OCI-LY3 (cell line): ENCODE measurements at regions not wholly inside any gene's neighbourhood (a gene's known extent, or its start where the extent isn't known, plus 50 kb on each side); places are given as distances from the start of the nearest gene placed in this dataset.

Experiments used
- H2AFZ ChIP-seq: fragments of 200-600, 300-600 bp; shearing (Covaris generic); 2 replicates; pipeline ENCODE4 v1.6.0; 2014; ENCODE audit warnings: antibody characterized with exemption, low read depth, low read length
- H3K27ac ChIP-seq: fragments of 200-600, 300-600 bp; sonication (generic); 2 replicates; pipeline ENCODE4 v1.5.1; 2014; ENCODE audit warnings: mild to moderate bottlenecking, low read length, moderate library complexity, mixed read lengths
- H3K27me3 ChIP-seq: fragments of 200-600, 300-600 bp; sonication (generic); 2 replicates; pipeline ENCODE4 v1.6.1; 2014; ENCODE audit warnings: low read depth, low read length, mixed read lengths
- H3K36me3 ChIP-seq: fragments of 200-600, 300-600 bp; sonication (generic); replicated peaks from 2 replicates; pipeline ENCODE3; 2014; ENCODE audit warnings: low read depth, low read length, mixed read lengths
- H3K4me1 ChIP-seq: fragments of 300-600, 200-600 bp; sonication (generic); 2 replicates; pipeline ENCODE4 v1.6.1; 2014; ENCODE audit warnings: low read length, mixed read lengths
- H3K4me2 ChIP-seq: fragments of 200-600, 300-600 bp; sonication (generic); 2 replicates; pipeline ENCODE4 v1.6.1; 2014; ENCODE audit warnings: low read length, mixed read lengths
- H3K4me3 ChIP-seq: fragments of 300-600, 200-600 bp; sonication (generic); 2 replicates; pipeline ENCODE4 v1.5.1; 2014; ENCODE audit warnings: antibody characterized with exemption, mild to moderate bottlenecking, low read length, moderate library complexity
- H3K79me2 ChIP-seq: fragments of 300-600, 200-600 bp; shearing (Covaris generic); 2 replicates; pipeline ENCODE4 v1.6.1; 2014; ENCODE audit warnings: mild to moderate bottlenecking, low read length, mixed read lengths
- H3K9ac ChIP-seq: fragments of 300-600, 200-600 bp; shearing (Covaris generic); 2 replicates; pipeline ENCODE4 v1.6.0; 2014; ENCODE audit warnings: mild to moderate bottlenecking, low read length, moderate library complexity
- H3K9me3 ChIP-seq: fragments of 200-600, 300-600 bp; shearing (Covaris generic); 2 replicates; pipeline ENCODE4 v1.6.1; 2014; ENCODE audit warnings: low read length, mixed read lengths; ENCODE audit not compliant: insufficient read depth
- H4K20me1 ChIP-seq: fragments of 200-600, 300-600 bp; sonication (generic); 2 replicates; pipeline ENCODE4 v1.6.1; 2016; ENCODE audit warnings: low read length, mixed read lengths; ENCODE audit not compliant: insufficient read depth
- CTCF ChIP-seq: fragments of 200-600, 300-600 bp; sonication (generic); IDR thresholded peaks from 2 replicates; pipeline ENCODE4 v1.5.1; 2014; ENCODE audit warnings: antibody characterized with exemption, low read length, low read depth
- EZH2phosphoT487 ChIP-seq: fragments of 200-600 bp; shearing (Covaris generic); IDR thresholded peaks from 2 replicates; pipeline ENCODE4 v1.6.1; 2018; ENCODE audit warnings: antibody characterized with exemption, mixed run types, low read depth

- no peaks in the 10 kb centered on the region for H3K36me3 ChIP-seq
- no peak overlapping the region for H2AFZ ChIP-seq
- no peak overlapping the region for H3K9ac ChIP-seq
- H3K4me1 ChIP-seq, result no peaks in the 10 kb centered on the region
- no peak overlapping the region for H3K27ac ChIP-seq
- no peak for TF ChIP-seq EZH2phosphoT487
- TF ChIP-seq CTCF, result no peak
- H4K20me1 ChIP-seq, result no peaks in the 10 kb centered on the region
- no peaks in the 10 kb centered on the region for H3K79me2 ChIP-seq
- H3K27me3 ChIP-seq, result no peaks in the 10 kb centered on the region
- no peak overlapping the region for H3K4me3 ChIP-seq
- H3K9me3 ChIP-seq, result no peaks in the 10 kb centered on the region
- H3K4me2 ChIP-seq, result no peak overlapping the region
Measured at GRCh38 chr2:235274023-235274422, 219.8 kb upstream of the AGAP1 start.

- Histone ChIP-seq H3K9ac (no peak overlapping the region), H4K20me1 (no peaks in the 10 kb centered on the region), H3K4me1 (no peaks in the 10 kb centered on the region), H3K27me3 (no peaks in the 10 kb centered on the region), H3K79me2 (no peaks in the 10 kb centered on the region), H2AFZ (no peak overlapping the region), H3K36me3 (no peaks in the 10 kb centered on the region), H3K4me2 (no peak overlapping the region), H3K4me3 (no peak overlapping the region), H3K27ac (no peak overlapping the region), H3K9me3 (no peaks in the 10 kb centered on the region)
- no peak for TF ChIP-seq CTCF
- no peak for TF ChIP-seq EZH2phosphoT487
Measured at GRCh38 chr2:235277485-235277884, 216.4 kb upstream of the AGAP1 start.

- Histone ChIP-seq H3K4me3 (no peak overlapping the region), H3K9me3 (no peaks in the 10 kb centered on the region), H3K4me1 (no peaks in the 10 kb centered on the region), H2AFZ (no peak overlapping the region), H3K36me3 (no peaks in the 10 kb centered on the region), H3K4me2 (no peak overlapping the region), H3K79me2 (no peaks in the 10 kb centered on the region), H4K20me1 (no peaks in the 10 kb centered on the region), H3K27me3 (no peaks in the 10 kb centered on the region), H3K27ac (no peak overlapping the region), H3K9ac (no peak overlapping the region)
- TF ChIP-seq CTCF, result no peak
- TF ChIP-seq EZH2phosphoT487, result no peak
Measured at GRCh38 chr2:235278771-235279355, 215.0 kb upstream of the AGAP1 start.

- H4K20me1 ChIP-seq, result no peaks in the 10 kb centered on the region
- no peak overlapping the region for H2AFZ ChIP-seq
- no peaks in the 10 kb centered on the region for H3K4me1 ChIP-seq
- no peak overlapping the region for H3K27ac ChIP-seq
- H3K4me3 ChIP-seq, result no peak overlapping the region
- H3K36me3 ChIP-seq, result no peaks in the 10 kb centered on the region
- no peak for TF ChIP-seq EZH2phosphoT487
- no peak for TF ChIP-seq CTCF
- no peaks in the 10 kb centered on the region for H3K9me3 ChIP-seq
- H3K27me3 ChIP-seq, result no peaks in the 10 kb centered on the region
- H3K4me2 ChIP-seq, result no peak overlapping the region
- H3K79me2 ChIP-seq, result no peaks in the 10 kb centered on the region
- no peak overlapping the region for H3K9ac ChIP-seq
Measured at GRCh38 chr2:235279965-235280364, 213.9 kb upstream of the AGAP1 start.
